Activated CD4-positive, alpha-beta T cell treated with anti-CD3 and anti-CD28 coated beads, Interleukin-2, Interleukin-6, amounts not matched to agents 100 ng/mL and 50 ng/mL, durations not matched to agents 16 hours and 8 hours (primary cell): ENCODE measurements at regions not wholly inside any gene's neighbourhood (a gene's known extent, or its start where the extent isn't known, plus 50 kb on each side); places are given as distances from the start of the nearest gene placed in this dataset.

Source experiments
- DNase-seq: peaks from one replicate; pipeline ENCODE4 v3.0.0-alpha.2; 2020

DNA sequence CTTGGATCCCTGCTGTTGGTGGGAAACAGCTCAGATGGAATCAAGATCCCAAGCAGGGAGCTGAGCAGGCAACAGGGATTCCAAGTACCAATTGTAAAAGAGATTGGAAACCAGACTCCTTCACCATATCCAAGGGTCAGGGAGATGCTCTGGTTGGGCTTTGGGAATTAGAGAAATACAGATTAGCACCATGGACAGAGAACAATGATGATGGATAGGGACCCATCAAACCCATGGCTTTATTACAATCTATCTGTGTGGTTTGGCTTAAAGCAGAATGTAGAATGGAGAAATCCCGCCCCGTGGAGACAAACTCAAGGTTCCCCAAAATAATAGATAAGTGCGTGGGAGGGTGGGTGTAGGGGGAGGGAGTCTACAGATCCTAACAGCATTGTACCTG, 120.7 kb upstream of the CSF3R start:
- no peak for DNase-seq

DNA sequence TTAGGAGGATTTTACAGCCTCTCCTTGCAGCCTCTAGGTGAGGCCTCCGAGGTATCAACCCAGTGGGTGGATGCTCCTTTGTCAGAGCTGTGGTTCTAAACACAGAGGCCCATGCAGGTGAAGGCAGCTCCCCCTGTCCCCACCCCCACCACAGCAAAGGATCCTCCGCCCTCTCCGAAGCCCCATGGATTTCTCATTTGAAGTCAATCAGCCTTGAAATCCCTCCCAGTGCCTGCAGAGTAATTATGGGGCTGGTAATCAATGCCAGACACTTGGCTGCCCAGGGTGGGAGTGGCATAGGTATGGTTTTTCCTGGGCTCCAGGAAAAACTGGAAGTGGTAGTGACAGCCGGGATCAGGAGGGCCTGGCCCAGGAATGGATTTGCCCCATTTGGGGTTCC, 119.5 kb upstream of the CSF3R start:
- no peak for DNase-seq

DNA sequence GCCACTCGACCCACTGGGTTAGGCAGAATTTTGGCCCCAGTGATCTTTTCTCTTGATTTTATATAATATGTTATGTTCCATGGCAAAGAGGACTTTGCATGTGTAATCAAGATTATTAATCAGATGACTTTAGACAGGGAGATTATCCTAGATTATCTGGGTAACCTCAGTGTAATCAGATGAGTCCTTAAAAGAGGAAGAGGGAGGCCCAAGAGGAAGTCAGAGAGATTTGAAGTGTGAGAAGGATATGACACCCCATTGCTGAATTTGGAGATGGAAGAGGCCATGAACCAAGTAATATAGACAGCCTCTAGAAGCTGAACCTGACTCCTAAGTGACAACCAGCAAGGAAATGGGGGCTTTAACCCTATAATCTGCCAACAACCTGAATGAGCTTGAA, 117.1 kb upstream of the CSF3R start:
- DNase-seq = no peak

DNA sequence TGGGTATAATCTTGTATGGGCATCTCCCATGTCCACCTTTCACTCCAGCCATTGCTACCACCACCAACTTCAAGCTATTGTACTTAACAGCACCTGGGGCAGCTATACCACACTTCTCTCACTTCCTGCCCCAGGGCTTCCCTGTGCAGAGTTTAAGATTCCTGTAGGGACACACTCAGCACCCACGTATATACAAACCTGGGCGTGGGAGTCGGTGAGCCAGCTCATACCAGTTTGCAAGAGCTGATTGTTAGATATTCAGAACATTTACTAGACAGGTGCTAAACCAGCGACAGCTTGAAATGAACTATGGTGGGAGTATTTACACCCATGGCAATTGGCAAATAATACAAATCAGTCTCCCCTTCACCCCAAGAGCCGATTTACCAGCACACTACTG, 114.8 kb upstream of the CSF3R start:
- DNase-seq = no peak

DNA sequence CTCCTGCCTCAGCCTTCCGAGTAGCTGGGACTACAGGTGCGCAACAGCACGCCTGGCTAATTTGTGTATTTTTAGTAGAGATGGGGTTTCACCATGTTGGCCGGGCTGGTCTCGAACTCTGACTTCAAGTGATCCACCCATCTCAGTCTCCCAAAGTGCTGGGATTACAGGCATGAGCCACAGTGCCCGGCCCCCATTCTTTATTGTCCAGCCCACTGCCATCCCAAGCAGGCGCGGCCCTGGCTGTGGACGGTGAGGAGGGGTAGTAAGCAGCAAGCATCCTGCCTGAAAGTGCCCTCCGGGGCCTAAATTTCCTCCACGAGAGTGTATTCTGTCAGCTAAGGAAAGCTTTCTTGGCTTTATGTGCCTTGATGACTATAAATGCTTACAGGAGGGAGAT, 113.2 kb upstream of the CSF3R start:
- DNase-seq = no peak

DNA sequence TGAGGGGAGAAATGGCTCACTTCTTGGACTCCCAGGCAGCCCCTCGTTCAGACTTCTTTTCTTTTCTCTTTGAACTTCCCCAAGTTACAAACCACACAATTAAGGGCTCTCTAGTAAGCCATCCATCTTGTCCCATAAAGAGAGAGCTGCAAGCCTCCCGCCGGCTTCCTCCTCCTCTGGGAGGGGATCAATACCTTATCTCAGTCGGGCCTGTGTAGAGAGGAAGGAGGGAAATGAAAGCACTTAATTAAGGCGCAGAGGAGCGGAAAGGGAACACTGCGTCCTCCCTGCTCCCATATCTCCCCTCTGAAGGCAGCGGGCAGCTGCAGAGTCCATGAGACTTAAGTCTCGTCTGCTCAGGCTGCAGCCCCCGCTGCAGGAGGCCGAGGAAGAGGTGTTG, 112.6 kb upstream of the CSF3R start:
- no peak for DNase-seq

DNA sequence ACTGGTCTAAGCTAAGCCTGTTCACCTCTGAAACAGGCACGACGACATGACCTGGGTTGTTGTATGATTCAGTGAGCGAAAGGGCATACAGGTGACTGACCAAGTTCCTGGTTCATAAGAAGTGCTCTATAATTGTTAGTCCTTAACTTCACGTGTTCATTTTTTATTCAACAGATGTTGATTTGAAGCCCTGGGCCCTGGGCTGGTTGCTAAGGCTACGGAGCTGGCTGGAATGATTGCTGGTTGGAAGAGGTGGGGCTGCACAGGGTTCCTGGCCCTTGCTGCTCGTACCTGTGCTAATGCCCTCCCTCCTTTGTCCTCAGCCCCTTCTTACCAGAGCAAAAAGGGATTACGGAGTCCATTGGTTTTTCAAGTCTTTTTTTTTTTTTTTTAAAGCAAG, 111.3 kb upstream of the CSF3R start:
- no peak for DNase-seq

DNA sequence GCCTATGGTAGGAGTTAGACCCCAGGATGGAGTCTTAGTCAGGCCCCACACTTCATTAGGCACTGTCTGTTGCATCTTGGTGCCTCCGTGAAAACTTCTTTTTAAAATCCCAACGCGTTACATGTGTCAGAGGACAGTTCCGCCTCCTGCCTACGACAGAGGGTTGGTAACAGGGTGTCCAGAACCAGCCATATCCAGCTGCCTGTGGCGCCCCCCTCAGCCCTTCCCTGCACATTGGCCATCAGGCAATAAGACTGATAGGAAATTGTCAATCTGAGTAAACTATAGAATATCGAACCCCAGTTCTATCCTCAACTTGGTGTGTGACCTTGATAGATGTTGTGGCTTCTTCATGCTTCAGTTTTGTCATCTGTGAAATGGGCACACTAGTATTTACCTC, 108.6 kb upstream of the CSF3R start:
- DNase-seq = no peak

DNA sequence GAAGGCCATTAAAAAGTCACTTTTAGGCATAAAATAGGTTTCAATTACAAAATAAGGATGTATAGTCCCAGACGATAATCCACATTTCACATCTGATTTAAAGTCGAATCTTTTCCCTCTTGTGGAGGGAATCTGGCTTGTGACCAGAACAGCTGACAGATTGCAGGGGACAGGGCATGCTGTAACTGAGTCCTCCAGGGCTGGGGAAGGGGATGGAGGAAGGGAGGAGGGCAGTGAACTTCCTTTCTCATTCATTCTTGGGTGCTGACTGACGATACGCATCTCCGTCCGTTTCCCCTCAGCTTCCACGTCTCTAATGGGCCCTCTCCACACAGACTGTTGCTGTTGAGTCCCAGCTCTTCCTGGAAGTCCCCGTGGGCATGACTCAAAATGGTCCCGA, 108.1 kb upstream of the CSF3R start:
- peak; percentile 5 for DNase-seq

DNA sequence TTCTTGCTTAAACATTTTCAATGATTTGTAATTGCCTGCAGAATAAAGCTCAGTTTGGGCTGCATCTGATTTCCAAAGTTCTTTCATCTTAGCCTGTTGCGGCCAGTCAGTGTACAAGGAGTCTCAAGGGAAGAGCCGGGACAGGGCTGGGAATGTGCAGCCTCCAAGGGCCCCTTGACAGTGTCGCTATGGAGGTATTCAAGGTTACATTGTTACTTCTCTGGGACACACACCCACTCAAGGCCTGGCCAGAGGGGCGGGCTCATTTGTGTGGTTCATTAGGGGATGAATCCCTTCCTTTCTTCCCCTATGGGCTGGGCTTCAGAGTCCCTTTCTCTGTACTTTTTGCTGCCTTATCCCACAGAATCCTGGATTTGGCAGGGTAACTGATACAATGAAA, 107.6 kb upstream of the CSF3R start:
- DNase-seq = no peak

DNA sequence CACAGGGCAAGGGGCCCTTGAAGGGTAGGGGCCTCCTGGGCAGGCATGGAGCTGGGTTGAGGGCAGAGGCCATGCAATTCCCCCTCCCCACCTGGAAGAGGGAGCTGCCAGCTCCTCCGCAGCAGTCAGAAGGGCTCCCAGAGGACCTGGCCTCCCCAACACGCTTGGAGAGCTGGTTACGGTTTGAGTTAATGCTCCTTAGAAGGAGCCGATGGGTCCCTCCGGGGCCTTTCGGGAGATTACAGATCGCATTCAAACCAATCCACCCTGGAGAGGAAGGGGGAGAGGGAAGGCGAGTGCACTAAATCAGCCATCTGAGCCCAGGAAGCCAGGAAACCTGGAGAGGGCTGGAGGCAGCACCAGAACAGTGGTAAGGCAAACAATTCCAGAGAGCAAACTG, 106.3 kb upstream of the CSF3R start:
- no peak for DNase-seq

DNA sequence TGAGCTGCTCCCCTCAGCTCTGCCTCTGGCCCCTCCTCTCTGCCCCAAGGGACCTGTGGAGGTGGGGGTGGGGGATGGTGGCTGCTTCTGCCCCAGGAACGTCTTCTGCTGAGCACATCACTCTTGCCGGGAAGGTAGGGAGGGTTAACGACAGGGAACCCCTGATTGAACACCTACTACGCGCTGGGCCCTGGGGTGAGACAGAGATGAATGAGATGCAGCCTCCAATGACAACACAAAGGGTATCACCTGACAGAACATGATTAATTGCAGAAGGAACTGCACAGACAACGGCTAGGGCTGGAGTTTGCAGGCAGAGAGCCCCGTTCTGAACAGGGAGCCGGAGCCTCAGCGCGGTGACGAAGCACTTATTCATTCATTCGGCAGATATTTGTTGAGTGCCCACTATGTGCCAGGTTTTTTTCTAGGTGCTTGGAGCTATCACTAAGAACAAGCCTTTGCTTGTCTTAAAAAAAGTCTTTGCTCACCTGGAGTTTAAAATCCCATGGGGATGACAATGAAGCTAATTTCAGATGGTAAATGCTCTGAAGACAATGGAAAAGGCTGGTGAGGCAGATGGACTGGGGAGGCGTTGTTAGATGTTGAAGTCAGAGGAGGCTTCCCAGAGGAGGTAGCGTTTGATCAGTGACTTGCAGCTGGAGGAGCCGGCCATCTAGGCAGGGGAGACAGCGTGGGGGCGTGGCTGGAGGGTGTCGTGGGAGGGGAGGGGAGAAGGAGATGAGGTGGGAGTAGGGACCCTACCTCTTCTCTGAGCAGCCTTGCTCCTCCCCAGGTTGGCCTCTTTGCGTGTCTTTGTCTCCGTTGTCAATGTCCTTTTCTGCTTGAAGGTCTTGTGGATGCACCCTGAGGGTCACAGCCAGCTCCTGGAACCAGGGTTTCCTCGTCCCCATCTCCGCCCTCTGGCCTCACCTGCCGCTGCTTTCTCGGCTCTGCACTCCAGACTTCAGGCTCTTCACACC, 103.1 kb upstream of the CSF3R start:
- no peak for DNase-seq

DNA sequence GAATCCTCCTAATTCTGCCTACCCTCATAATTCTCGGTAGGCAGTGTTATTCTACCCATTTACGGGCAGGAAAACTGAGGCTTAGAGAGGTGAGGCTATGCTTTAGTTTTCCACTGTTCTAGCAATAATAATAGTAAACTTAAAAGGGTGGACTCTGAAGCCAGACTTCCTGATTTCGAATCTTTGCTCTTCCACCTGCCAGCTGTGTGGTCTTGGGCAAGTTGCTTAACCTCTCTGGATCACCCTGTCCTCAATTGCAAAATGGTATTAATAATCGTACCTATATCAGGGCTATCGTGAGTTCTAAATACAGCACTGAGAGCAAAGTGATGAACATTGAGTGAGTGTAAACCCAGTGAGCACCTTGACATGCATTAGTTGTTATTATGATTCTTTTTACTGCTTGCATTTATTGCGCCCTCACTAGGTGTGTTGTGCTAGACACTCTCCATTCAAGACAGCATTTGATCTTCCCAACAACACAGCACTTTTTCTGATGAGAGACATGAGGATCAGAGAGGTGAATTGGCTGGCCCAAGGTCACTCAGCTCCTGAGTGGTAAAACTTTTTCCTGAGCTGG, 102.3 kb upstream of the CSF3R start:
- no peak for DNase-seq

DNA sequence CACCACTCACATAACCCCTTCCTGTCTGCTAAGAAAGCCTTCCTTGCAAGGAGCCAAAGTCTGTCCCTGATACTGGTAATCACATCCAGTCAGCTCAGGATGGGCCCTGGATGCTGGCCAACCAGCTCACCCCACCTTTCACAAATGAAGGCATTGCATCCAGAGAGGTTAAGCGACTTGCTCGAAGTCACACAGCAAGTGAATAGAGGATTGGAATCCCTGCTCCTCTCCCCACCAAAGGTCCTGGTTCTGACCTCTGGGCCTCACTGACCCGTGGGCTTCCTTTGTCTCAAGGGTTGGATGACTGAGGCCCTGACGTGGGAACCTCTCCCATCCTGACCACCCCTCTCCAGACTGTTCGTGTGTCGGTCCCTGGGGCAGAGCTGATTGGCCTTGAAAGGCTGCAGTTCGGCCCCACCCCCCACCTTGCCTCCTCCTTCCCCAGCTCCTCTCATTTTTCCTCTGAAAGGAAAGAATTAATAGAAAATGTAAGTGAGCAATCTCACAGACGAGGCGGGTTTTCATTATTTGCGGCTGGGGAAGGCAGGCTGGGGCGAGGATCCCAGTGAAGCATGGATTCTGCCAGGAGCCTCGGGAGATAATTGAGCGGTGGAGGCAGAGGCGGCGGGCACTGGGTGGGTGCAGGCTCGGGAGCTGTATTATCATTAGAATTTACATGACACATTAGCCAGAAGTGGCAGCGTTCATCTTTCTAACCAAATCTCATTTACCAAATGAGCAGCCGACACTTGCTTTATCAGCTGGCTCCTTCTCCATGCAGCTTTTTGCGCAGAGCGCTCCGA, 101.5 kb upstream of the CSF3R start:
- no peak for DNase-seq

DNA sequence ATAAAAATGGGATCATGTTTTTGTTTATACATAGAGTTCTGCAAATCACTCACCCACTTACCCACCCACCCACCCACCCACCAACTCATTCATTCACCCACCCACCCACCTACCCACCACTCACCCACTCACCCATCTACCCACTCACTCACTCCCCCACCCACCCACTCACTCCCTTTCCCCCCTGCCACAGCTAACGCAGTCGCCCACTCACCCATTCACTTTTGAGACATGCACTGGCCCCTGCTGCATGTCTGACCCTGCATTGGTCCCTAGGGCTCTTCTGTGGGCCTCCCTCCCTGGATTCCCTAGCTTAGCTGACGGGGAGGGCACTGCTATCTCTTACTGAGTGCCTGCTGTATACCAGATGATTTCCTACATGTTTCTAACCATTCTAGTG, 100.4 kb upstream of the CSF3R start:
- DNase-seq = no peak

DNA sequence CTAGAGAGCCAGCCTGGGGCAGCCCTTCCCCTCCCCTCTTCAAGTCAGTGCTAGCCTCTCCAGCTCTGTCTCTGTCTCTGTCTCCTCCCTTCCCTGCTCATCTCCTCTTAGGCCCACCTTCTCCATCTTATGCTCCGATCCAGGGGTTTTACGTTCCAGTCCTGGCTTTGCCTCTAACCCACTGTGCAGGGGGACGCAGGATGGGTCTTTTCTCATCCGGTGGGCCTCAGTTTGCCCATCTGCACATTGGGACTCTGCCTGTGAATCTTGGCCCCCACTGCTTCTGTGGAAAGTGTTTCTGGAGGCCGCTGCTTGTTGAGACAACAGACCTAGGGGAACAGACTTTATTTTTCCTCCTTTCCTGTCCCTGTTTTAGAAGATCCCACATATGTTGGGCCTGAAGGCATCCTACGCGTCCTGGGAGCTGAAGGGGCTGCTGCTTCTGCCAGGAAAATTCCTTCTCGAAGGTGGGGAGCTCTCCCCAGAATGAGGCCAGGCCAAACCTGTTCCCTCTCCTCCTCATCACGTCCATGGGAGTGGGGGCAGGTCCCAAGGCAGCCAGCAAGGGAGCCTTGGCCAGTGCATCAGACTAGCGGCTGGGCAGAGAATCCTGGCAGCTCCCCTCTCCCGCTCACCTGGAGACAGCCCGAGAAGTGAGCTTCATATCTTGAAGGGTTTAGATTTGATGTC, 99.5 kb upstream of the CSF3R start:
- no peak for DNase-seq

DNA sequence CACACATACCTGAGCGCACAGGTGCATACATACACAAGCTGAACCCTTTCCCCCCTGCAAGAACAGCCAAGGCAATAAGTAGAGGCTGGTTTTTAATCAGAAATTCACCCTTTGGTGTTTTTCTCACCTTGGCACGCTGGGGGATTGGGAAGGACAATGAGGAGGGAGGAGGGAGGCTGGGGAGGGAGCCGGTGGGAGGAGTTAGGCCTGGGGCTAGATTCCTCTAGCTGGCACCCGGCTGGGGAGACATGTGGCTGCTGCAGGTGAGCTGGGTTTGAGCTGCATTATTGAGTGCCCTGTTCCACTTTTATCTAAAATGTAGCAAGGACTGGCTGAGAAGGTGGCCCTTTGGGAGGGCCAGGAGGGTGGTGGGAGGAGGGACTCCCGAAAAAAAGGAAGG, 97.8 kb upstream of the CSF3R start:
- no peak for DNase-seq

DNA sequence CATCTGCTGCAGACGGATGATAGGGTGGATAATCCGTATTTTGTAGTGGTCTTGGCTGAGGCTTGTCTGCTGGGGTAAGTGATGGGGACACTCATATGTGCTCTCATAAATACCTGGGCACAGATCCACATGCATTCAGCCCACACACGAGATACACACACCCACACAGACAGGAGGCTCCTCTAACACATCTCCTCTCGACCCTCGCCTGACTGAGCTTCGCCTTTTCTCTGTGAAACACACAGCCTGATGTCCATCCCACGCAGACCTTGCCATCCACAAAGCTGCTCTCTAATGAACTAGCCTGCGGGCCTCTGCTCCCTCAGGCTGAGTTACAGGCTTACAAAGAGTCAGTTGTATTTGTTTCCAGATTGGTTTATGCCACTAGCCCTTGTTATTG, 96.3 kb upstream of the CSF3R start:
- no peak for DNase-seq

DNA sequence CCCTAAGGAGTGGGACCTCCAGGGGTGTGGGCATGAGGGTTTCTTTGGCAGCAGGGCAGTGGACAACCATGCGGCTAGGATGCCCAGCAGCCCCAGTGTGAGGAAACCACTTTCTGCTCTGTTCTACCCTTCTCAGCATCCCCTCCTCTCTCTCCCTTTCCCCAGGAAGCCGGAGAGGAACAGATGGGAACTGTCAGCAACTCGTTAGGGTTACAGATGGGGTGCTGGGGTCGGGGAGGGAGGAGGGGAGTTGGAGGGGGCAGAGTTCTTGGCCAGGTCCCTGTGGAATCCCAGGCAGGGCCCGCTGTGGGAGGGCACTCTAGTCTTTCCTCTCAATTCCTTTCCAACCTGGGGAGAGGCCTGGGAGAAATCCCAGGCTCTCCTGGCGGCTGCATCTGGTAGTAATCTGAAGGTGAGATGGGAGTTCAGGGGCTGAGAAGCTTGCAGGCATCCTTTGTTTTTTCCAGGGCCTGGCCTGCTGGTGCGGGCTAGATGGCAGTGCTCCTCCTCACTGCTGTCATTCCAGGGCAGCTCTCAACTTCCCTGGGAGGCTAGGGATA, 93.9 kb upstream of the CSF3R start:
- DNase-seq = no peak

DNA sequence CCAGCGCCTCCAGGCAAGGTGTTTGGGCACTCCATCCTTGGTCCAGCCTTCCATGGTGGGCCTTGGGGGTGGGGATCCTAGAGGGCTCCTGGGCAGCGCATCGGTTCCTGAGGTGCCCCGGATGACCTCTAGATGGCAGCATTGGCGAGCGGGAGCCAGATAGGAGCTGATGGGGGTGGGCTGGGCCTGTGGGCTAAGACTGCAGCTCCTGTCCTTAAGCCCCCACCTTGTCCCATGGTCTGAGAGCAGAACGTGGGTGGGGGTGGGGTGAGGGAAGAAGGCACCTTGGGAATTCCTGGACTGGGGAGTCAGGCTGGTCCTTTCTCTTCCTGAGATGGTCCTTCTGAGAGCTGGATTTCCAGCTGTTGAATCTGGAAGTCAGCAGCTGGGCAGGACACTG, 93.4 kb upstream of the CSF3R start:
- DNase-seq = peak; percentile 65

DNA sequence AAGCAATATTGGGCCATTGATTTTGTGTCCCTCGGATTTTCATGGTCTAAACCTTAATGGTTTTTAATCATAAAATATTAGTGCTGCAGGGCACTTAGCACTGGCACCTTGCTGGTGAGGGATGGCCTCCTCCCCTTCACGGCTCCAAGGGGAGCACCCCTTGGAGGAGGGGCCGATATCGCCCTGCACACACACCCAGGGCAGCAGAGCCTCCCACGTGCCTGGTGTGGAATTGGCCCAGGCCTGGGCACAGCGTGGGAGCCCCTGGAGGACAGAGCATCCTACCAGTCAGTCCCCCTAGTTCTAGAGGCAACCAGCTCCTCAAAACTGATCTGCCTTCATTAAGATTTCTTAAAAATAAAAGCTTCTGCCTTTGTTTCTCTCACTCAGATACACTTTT, 90.7 kb upstream of the CSF3R start:
- no peak for DNase-seq

DNA sequence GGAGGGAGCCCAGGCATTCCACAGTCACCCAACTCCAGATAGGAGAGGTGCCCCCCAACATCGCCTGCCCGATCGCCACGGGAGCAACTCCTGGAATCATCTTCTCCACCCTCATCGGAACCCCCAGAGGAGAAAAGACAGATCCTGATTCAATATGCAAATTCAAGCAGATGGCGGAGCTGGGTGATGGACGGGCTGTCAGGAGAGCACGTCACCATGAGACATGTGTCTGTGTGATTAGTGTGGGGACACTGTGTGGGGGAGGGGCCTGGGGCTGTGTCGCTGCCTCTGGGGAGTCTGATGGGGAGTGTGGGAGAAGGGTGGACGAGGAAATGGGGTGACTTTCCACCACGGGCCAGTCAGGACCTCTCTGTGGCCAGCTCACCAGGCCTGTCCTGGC, 90.2 kb upstream of the CSF3R start:
- DNase-seq = no peak

DNA sequence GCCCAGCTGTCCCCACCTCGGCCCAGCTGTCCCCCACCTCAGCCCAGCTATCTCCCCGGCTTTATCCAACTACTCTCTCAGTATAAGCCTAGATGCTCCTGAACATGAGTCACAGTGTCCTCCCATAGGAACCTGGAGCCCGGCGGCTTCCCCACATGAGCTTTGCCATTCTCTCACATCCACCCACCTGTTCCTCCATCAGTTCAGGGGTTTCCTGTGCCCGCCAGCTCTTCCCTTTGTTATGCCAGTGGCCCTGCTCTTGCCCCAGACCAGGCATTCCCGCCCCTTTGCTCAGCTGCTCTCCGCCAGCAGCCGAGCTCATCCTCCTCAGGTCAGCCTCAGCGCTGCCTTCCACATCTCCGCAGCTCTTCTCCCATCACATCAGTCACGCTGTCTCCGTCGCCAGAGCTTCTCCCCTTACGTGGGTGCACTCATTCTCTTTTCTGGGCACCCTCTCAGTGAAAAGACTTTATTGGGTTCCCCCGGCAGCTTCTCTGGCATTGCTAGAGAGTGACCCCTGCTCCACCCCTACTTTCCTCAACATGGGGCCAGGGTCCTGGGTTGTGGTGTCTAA, 89.5 kb upstream of the CSF3R start:
- DNase-seq = no peak
